NB4 (cell line): ENCODE measurements at regions not wholly inside any gene's neighbourhood (a gene's known extent, or its start where the extent isn't known, plus 50 kb on each side); places are given as distances from the start of the nearest gene placed in this dataset.
"Not testable (repeated sequence)": the region's sequence is repeated elsewhere in the genome, so short reads cannot be mapped to it uniquely, and the experiment has no call there.

Experiments used
- MYC ChIP-seq: IDR thresholded peaks from 2 replicates; pipeline ENCODE4 v1.6.1; 2011; ENCODE audit warnings: low read depth, low read length
- POLR2A ChIP-seq: IDR thresholded peaks from 2 replicates; pipeline ENCODE4 v1.6.1; 2011; ENCODE audit warnings: mild to moderate bottlenecking; ENCODE audit not compliant: insufficient read length; ENCODE audit errors: extremely low read depth
- TF ChIP-seq, protein P1 (sequence below): IDR thresholded peaks from one replicate; pipeline ENCODE4 v1.5.1; 2012; ENCODE audit warnings: low read depth, low read length

DNA sequence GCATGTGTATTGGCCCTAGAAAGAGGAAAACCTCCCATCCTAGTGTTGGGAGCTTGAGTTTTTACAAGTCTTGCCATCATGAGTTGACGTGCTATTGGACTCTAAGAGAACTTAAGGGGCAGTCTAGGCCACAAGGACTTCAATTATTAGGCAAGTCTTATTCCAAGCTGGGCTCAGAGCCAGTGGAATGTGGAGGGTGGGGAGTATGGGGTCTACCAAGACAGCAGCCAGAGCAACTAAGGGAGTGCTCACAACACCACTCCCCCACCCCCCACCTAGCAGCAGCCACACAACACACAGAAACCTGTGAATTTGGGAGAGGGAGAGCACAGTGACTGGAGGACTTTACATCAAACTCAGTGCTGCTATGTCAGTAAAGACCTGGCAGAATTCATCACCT lies 1625.6 kb downstream of the SPATA31A7 start:
- not testable (repeated sequence) for TF ChIP-seq POLR2A, MYC
- TF ChIP-seq, protein P1, sequence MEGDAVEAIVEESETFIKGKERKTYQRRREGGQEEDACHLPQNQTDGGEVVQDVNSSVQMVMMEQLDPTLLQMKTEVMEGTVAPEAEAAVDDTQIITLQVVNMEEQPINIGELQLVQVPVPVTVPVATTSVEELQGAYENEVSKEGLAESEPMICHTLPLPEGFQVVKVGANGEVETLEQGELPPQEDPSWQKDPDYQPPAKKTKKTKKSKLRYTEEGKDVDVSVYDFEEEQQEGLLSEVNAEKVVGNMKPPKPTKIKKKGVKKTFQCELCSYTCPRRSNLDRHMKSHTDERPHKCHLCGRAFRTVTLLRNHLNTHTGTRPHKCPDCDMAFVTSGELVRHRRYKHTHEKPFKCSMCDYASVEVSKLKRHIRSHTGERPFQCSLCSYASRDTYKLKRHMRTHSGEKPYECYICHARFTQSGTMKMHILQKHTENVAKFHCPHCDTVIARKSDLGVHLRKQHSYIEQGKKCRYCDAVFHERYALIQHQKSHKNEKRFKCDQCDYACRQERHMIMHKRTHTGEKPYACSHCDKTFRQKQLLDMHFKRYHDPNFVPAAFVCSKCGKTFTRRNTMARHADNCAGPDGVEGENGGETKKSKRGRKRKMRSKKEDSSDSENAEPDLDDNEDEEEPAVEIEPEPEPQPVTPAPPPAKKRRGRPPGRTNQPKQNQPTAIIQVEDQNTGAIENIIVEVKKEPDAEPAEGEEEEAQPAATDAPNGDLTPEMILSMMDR = not testable (repeated sequence)
